T1000 (cell line): ENCODE measurements at regions not wholly inside any gene's neighbourhood (a gene's known extent, or its start where the extent isn't known, plus 50 kb on each side); places are given as distances from the start of the nearest gene placed in this dataset.

Experiments used
- DNase-seq: peaks from one replicate; lab custom pipeline; 2025; ENCODE audit warnings: mixed read lengths; lab: John Stamatoyannopoulos, UW

DNA sequence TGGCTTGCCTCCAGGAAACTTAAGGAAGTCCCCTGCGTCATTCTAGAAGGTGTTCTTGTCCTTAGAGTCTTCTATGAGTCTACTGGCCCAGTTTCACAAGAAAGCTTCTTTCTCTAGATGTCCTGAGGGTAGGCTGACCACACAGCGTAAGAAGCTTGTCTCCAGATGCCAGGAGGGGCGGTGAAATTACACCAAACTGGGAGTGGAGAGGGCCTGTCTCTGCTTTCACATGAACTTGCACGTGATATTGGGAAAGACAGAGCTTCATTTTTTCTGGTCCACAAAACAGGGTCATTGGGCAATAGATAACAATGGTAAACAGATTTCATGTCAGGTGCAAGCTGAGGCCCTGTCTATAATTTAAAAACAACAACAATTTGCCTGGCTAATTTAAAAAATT, 85.7 kb upstream of the TBX3 start:
- DNase-seq, result no peak

- no peak for DNase-seq
Observed at GRCh38 chr12:114767906-114768722, 84.1 kb upstream of the TBX3 start.

DNA sequence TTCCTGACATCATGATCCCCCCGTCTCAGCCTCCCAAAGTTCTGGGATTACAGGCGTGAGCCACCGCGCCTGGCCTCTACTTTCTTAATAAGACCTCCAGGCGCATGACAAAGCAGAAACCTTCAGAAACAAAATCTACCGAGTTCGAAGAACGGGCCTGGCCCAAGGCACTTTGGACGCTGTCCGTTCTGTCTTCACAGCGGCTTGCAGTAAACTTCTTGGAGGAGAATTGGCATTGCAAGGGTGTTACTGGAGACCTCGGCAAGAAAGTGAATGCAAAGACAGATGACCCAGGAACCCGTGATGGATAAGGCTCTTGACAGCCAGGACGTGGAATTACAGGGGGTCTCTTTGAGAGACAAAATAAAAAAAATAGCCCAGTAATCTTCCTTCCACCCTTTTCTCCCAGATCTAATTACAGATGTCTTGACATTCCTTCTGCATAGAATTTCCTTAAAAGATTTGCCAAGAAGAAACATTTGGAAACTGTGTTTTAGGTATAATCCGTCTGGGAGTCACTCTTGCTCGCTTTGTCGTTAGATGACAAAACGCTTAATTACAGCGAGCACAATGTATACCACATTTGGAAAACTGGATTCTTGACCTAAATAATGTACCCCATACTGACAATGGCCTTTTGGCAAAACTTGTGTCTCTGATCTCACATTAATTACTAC, 83.2 kb upstream of the TBX3 start:
- no peak for DNase-seq

DNA sequence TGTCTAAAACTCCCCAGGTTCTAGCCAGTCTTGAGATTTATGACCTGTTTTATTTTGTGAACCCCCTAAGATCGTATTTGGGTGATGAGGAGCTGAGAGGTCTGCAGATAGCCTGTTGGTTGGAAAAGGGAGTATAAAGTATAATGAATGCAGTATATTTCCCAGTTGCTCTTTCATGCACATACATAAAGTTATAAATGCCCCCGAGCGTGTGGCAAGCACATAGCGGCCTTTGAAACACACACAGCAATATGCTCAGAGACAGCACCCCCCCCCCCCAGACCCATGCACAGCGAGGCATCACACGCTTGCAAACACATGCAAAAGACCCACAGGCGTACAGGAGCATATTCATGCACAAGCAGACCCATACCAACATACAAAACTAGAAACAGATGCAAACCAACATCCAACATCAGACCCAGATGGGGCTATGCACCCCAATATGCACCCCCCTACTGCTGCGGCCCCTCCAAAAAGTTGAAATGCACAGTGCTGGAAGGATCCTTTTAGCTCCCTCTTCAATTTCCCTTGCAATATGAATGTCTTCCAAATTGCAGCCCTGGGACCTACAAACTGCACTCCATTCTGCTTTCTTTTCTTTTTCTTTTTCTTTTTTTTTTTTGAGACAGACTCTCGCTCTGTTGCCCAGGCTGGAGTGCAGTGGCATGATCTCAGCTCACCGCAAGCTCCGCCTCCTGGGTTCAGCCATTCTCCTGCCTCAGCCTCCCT, 82.2 kb upstream of the TBX3 start:
- no peak for DNase-seq

- no peak for DNase-seq
Observed at GRCh38 chr12:114764510-114764909, 80.5 kb upstream of the TBX3 start.

- DNase-seq, result no peak
Observed at GRCh38 chr12:114762490-114763110, 78.6 kb upstream of the TBX3 start.

DNA sequence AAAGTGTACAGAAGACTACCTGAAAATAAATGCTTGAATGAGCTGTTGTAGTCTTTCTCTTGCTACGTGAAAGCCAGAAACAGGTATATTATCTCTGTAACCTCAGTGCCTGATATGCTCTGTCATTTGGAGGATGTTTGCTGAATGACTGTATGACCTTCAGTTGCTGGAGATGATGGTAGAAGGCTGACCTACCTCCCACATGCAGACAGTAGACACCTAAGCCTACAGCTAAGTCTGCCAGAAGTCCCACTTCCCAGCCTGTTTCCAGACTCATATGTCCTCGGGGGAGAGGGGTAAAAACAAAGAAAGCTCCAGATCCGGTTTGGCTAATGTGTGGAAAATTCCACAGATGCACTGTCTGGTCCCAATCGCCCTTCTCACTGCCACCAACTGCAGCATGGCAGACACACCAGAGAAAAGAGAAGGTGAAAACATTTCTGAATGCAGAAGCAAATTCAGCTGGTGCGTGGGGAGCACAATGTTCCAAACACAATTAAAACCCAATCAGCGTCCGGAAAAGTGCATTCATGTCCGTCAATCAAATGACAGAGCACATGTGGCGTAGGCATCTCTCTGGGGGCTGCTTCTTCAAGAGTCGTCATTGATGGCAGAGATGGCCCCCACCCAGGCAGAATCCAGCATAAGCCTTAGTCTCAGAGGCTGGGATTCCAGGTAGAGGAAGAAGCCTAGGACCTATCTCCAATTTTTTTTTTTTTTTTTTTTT, 76.3 kb upstream of the TBX3 start:
- DNase-seq, result no peak

DNA sequence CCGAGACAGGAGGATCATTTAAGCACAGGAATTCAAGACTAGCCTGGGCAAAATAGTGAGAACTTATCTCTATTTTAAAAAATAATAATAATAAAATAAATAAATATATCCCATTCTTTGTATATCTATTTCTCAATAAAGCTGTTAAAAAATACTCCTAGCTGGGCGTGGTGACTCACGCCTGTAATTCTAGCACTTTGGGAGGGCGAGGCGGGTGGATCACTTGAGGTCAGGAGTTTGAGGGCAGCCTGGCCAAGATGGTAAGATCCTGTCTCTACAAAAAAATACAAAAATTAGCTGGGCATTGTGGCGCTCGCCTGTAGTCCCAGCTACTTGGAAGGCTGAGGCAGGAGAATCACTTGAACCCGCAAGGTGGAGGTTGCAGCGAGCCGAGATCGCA, 75.7 kb upstream of the TBX3 start:
- DNase-seq, result no peak

DNA sequence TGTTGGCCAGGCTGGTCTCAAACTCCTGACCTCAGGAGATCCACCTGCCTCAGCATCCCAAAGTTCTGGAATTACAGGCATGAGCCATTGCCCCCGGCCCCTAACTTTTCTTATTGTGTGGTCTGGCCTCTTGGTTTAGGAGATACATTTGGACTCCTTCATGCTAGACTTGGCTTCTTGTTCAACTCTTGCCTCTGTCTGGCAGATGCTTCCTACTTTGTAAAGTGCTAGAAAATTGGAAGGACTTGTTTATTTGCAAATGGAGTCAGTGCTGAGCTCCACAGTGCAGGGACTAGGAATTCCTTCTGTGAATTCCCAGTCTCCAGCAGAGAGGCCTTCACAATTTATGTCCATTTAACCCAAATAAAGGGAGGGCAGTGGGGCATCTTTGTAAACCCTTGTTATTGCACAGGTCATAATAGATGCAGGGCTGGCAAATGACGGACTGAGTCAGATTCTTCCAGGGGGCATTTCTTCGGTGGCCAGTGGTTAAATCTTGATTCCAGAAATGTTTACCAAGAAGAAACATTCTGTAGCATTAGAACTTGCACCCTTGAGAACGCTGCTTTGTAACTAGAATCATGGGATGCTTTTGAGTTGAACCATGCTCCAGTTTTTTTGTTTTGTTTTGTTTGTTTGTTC, 73.8 kb upstream of the TBX3 start:
- DNase-seq, result no peak

GRCh38 chr12:114752217-114752616, 68.2 kb upstream of the TBX3 start:
- no peak for DNase-seq

DNA sequence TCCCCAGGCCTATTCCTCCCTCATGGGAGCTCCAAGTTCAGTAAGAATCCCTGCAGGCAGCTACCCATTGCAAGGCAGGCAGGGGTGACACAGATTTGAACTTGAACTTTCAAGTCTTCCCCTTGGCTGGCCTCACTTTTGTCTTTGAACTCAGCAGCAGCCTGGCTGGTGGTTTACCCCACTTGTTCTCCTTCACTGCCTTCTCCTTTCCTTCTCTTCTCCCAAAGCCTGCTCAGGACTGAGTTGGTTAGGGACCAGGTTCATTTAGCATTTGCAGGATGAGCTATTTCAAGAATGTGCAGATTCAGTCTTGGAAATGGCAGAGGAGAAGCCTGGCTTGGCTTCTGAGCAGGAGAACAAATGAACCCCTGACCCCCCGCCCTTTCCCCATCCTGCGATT, 67.7 kb upstream of the TBX3 start:
- DNase-seq, result no peak

DNA sequence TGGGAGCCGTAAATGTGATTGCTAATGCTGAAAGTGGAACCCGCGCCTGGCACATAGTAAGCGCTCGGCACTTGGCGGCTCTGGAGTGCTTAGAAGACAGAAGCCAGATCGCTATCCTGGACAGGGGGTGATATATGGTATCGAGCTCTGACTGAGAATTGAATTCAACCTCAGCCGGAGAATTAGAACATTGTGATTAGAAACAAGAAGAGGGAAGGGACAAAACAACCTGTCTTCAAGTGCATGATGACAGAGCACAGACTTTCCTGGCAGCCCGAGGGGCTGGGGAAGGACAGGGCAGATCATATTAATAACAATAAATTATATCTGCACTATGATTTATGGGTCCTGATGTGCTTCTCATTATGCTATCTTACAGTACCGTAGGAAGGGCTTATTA, 66.9 kb upstream of the TBX3 start:
- no peak for DNase-seq

DNA sequence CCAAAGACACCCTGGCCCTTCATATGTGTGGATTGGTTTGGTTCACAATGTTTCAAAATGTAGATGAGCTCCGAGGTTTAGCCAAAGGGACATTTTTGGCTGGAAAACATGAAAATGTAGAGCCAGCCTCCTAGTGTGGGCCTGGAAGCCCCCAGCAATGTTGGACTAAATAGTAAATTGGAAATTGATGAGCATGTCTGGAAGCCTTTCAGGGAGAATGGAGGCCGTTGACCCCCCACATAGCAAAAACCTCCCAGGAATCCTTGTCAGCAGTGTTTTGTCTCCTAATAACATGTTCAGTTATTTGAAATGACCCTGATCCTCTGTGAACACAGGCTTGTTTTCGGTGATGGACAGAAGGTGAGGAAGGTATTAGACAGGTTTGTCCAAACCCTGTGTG, 65.1 kb upstream of the TBX3 start:
- no peak for DNase-seq

DNA sequence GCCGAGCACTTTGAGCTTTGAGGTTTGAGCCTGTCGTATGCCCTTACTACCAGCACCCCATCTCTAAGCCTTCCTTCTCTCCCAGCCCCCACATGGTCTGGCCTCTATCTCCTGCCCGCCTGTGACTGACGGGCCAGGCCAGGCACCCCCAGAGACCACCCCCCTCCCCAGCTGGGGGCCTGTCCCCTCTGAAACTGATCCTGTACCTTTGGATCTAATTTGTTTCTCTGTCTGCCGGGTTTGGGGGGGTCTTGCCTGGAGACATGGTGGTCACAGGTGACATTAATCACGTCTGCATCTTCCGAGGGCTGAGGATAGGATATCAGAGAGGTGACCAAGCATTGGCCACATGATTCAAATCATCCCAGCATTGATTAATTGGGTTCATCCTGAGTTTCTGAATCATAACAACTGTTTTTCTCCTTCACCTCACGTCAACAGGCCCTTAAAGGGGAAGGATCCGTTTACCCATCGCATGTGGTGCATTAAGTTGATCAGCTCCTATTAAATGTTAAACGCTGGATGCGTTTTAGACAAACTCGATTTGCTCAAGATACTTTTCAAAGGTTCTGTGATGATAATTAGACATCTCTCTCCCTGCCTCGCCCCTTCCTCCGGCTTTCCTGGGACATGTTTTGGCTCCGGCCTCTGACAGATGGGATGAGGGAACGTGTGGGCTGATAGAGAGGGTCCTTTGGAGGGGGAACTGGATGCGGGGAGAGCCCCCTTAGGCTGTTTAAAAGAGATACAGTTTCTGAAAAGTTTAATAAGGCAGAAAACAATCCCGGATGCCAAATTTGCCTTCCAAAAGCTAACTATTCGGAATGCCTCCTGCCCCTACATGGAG, 63.3 kb upstream of the TBX3 start:
- DNase-seq, result no peak

DNA sequence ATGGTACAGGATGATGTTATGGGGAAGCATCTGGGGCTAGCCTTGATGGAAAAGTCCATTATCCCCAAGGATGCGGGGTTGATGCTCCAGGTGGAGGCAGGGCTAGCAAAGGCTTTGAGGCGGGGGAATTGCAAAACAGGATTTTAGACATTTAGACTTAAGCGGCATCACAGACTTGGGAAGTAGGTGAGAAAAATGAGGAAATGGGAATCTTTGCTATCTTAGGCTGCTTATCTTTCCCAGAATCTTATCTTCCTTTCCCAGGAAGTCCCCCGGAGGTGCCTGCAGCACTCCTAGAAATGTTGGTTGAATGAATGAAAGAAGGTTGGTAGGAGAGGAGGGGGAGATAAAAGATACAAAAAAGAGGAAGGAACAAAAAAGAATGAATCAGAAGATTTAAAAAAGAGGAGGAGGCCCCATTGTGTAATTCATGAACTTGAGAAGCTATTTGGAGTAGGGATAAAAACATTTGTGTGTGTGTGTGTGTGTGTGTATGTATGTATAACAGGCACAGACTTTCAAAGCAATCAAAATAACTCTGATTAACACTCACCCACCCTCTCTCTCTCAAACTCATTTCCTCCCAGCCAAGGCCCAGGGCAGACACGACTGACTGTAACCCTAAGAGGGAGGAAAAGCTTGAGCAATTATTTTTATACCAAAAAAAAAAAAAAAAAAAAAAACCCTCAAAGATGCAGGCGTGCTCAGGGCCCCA, 62.5 kb upstream of the TBX3 start:
- no peak for DNase-seq

DNA sequence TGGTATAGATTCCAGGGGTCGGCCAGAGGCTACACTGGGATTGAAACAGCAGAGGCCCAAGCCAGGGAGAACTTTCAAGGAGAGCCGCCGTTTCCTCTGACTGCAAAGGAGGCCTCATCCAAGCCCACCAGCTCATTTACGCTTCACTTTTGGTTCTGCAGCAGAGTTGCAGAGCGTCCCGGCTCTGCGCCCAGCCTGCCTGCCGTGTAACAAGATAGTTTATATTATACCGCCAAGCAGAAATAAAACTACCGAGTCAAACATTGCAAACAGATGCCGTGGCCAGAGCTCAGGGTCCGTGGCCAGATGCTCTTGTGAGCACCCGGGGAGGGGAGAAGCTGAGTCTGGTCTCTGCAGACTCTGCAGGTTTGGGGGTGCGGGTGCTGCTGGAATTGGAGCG, 60.7 kb upstream of the TBX3 start:
- no peak for DNase-seq

GRCh38 chr12:114744285-114744684, 60.3 kb upstream of the TBX3 start:
- DNase-seq, result no peak

DNA sequence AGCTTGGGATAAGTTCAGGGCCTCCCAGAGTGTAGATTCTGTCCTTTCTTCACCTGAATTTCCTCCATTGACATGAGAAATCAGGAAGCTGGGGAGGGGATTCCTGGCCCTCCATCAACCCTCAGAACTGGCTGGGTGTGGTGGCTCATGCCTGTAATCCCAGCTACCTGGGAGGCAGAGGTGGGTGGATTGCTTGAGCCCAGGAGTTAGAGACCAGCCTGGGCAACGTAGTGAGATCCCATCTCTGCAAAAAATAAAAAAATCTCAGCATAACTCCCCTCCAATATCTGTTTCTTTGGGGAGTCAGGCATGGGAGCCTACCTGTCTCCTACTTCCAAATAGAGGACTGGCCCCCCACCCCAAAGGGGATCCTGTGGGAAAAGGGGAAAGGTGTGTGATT, 59.8 kb upstream of the TBX3 start:
- DNase-seq, result no peak

- DNase-seq, result no peak
Observed at GRCh38 chr12:114743289-114743688, 59.3 kb upstream of the TBX3 start.

- DNase-seq, result no peak
Observed at GRCh38 chr12:114742363-114742762, 58.4 kb upstream of the TBX3 start.
